Muscle layer of colon (tissue), 2 donors: ENCODE measurements at regions not wholly inside any gene's neighbourhood (a gene's known extent, or its start where the extent isn't known, plus 50 kb on each side); places are given as distances from the start of the nearest gene placed in this dataset.

Source experiments
- H3K27ac ChIP-seq: one replicate; pipeline ENCODE4 v1.7.0; 2013; ENCODE audit warnings: low read depth, mild to moderate bottlenecking, low read length, moderate library complexity
- H3K27me3 ChIP-seq, 2 donors: one replicate each; pipeline ENCODE4 v1.7.0; 2013; ENCODE audit warnings: low read length in 2 of 2, mild to moderate bottlenecking in 2 of 2; ENCODE audit not compliant: insufficient read depth in 2 of 2, control insufficient read depth in 1 of 2
- H3K36me3 ChIP-seq: one replicate; pipeline ENCODE4 v1.7.0; 2013; ENCODE audit warnings: mild to moderate bottlenecking, low read length; ENCODE audit not compliant: insufficient read depth
- H3K4me1 ChIP-seq: one replicate; pipeline ENCODE4 v1.7.0; 2013; ENCODE audit warnings: mild to moderate bottlenecking, low read length; ENCODE audit not compliant: insufficient read depth
- H3K4me3 ChIP-seq, 2 donors: one replicate each; pipeline ENCODE4 v1.7.0; 2013; ENCODE audit warnings: low read length in 2 of 2, low read depth in 1 of 2, mild to moderate bottlenecking in 1 of 2, moderate library complexity in 1 of 2
- H3K9ac ChIP-seq: one replicate; pipeline ENCODE4 v1.7.0; 2013; ENCODE audit warnings: low read length
- H3K9me3 ChIP-seq: one replicate; pipeline ENCODE4 v1.7.0; 2013; ENCODE audit warnings: mild to moderate bottlenecking, low read length
- donor health status: abdominal sarcoma.
- donor health status: Adenocarcinoma of cecum.

DNA sequence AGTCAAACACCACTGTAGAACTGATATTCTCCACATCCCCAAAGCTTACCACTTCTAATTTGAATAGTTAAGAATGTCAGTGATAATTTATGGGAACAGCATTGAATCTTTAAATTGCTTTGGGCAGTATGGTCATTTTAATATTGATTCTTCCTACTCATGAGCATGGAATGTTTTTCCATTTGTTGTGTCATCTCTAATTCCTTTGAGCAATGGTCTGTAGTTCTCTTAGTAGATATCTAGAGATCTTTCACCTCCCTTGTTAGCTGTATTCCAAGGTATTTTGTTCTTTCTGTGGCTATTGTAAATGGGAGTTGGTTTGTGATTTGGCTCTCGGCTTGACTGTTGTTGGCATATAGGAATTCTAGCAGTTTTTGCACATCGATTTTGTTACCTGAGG is 1341.8 kb upstream of the CDH9 start:
- Histone ChIP-seq H3K4me1 (no peaks in the 10 kb centered on the region), H3K9ac (no peak overlapping the region), H3K27ac (no peak overlapping the region), H3K4me3 (no peak overlapping the region), H3K27me3 (no peaks in the 10 kb centered on the region), H3K36me3 (no peaks in the 10 kb centered on the region), H3K9me3 (no peaks in the 10 kb centered on the region)

DNA sequence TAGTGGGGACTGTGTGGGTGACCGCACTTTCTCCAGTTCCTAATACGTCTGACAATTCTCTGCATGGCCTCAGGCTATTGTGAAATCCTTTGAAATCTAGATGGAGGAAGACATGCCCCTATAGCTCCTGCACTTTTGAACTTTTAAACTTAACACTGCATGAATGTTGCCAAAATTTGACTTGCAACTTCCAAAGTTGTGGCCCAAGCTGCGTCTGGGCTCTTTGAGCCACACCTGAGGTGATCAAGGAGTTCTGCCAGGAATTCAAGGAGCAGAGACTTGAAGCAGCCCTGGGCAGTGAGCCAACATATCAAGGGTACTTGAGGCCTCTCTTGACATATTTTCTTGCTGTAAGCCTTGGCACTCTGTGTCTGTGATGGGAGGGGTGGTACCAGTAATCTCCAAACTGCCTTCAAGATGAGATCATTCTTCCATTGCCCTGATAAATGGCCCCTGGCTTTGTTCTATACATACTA is 1336.1 kb upstream of the CDH9 start:
- Histone ChIP-seq H3K4me3 (no peak overlapping the region), H3K27ac (no peak overlapping the region), H3K36me3 (no peaks in the 10 kb centered on the region), H3K9me3 (no peaks in the 10 kb centered on the region), H3K4me1 (no peaks in the 10 kb centered on the region), H3K27me3 (no peaks in the 10 kb centered on the region), H3K9ac (no peak overlapping the region)

DNA sequence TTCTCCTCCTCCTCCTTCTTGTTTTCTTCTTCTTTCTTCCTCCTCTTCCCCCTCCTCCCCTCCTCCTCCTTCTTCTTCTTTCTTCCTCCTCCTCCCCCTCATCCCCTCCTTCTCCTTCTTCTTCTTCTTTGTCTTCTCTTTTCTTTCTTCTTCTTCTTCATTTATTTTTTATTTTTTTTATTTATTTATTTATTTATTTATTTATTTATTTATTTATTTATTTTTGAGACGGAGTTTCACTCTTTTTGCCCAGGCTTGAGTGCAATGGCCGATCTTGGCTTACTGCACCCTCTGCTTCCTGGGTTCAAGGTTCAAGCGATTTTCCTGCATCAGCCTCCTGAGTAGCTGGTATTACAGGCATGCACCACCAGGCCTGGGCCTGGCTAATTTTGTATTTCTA is 1332.5 kb upstream of the CDH9 start:
- Histone ChIP-seq H3K9ac (no peak overlapping the region), H3K4me1 (no peaks in the 10 kb centered on the region), H3K9me3 (no peaks in the 10 kb centered on the region), H3K27ac (no peak overlapping the region), H3K27me3 (no peaks in the 10 kb centered on the region), H3K4me3 (no peak overlapping the region), H3K36me3 (no peaks in the 10 kb centered on the region)

DNA sequence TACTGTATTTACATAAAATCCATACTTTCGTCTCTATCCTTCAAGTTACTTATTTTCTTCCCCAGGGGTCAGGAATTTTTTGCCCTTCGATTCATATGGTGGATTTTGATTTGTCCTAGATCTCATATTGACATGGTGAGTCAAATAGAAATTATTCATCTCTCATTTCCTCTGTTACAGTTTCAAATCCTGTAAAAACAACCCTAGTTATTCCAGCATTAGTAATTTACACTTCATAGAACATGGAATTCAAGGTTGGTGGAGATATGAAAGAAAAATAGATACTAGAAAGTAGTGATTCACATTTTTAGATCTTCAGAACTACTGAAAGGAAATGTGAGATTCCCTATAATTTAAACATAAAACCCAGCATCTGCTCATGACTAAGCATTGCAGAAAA is 1331.0 kb upstream of the CDH9 start:
- Histone ChIP-seq H3K36me3 (no peaks in the 10 kb centered on the region), H3K9me3 (no peaks in the 10 kb centered on the region), H3K9ac (no peak overlapping the region), H3K27ac (no peak overlapping the region), H3K27me3 (no peaks in the 10 kb centered on the region), H3K4me1 (no peaks in the 10 kb centered on the region), H3K4me3 (no peak overlapping the region)

DNA sequence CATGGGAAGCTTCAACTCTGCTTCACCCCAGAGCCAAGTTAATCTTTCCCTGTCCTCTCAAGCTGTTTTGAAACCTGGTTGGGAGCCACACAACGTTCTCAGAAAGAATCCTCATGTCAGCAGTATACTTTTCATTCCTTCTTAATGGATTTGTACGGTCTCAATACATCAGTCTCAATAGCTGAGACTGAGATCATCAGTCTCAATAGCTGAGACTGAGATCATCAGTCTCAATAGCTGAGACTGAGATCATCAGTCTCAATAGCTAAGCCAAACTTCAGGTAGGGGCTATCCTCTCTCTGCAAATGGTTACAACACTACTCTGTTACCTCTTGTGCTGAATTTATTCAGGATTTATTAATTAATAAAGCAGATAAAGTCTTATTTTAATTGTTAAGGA is 1317.4 kb upstream of the CDH9 start:
- Histone ChIP-seq H3K27me3 (no peaks in the 10 kb centered on the region), H3K36me3 (no peaks in the 10 kb centered on the region), H3K4me1 (no peaks in the 10 kb centered on the region), H3K9me3 (no peaks in the 10 kb centered on the region), H3K27ac (no peak overlapping the region), H3K9ac (no peak overlapping the region), H3K4me3 (no peak overlapping the region)

DNA sequence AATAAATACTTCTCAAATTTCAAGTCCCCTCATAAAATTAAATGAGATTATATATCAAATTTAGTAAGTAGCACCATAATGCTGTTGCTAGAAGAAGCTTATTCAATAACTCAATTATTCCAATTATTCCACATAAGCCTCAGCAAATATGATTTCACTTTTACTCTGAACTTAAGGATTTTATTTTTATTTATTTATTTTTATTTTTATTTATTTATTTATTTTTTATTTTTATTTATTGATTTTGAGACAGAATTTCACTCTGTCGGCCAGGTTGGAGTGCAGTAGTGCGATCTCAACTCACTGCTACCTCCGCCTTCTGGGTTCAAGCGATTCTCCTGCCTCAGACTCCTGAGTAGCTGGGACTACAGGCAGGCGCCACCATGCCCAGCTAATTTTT is 1308.3 kb upstream of the CDH9 start:
- H3K4me1 ChIP-seq, result no peaks in the 10 kb centered on the region
- H3K27ac ChIP-seq, result no peak overlapping the region
- H3K27me3 ChIP-seq, result no peaks in the 10 kb centered on the region
- H3K9me3 ChIP-seq, result no peaks in the 10 kb centered on the region
- H3K36me3 ChIP-seq, result no peaks in the 10 kb centered on the region
- no peak overlapping the region for H3K9ac ChIP-seq
- H3K4me3 ChIP-seq, result no peak overlapping the region

DNA sequence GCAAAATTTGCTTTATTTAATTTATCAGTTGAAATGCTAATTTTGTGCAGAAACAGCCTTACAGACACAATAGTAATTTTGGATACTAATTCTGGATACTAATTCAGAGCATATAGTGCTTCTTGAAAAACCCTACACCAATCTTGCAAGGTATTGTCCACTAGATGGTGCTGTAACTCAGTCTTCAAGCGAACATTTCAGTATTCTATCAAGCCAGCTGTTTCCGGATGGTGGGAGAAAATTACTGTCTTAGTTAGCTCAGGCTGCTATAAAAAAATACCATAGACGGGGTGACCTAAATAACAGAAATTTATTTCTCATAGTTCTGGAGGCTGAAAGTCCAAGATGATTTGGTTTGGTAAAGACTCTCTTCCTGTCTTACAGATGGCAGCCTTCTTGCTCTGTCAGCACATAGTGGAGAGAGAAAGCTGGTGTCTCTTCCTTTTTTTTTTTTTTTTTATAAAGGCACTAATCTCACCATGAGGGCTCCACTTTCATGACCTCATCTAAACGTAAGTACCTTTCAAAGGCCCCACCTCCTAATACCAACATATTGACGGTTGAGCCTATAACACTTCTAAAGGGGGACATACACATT is 1306.5 kb upstream of the CDH9 start:
- no peaks in the 10 kb centered on the region for H3K27me3 ChIP-seq
- no peaks in the 10 kb centered on the region for H3K4me1 ChIP-seq
- H3K27ac ChIP-seq, result no peak overlapping the region
- no peak overlapping the region for H3K4me3 ChIP-seq
- H3K9me3 ChIP-seq, result no peaks in the 10 kb centered on the region
- no peak overlapping the region for H3K9ac ChIP-seq
- no peaks in the 10 kb centered on the region for H3K36me3 ChIP-seq

DNA sequence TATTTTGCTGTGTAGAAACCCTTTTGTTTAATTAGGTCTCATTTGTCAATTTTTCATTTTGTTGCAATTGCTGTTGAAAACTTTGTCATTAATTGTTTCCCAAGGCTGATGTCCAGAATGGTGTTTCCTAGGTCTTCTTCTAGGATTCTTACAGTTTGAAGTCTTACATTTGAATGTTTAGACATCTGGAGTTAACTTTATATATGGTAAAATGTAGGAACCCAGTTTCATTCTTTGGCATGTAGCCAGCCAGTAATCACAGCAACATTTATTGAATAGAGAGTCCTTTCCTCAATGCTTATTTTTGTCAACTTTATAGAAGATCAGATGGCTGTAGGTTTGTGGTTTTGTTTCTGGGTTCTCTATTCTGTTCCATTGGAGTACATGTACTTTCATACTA is 1290.8 kb upstream of the CDH9 start:
- Histone ChIP-seq H3K36me3 (no peaks in the 10 kb centered on the region), H3K9me3 (no peaks in the 10 kb centered on the region), H3K9ac (no peak overlapping the region), H3K27ac (no peak overlapping the region), H3K27me3 (no peaks in the 10 kb centered on the region), H3K4me3 (no peak overlapping the region), H3K4me1 (no peaks in the 10 kb centered on the region)

DNA sequence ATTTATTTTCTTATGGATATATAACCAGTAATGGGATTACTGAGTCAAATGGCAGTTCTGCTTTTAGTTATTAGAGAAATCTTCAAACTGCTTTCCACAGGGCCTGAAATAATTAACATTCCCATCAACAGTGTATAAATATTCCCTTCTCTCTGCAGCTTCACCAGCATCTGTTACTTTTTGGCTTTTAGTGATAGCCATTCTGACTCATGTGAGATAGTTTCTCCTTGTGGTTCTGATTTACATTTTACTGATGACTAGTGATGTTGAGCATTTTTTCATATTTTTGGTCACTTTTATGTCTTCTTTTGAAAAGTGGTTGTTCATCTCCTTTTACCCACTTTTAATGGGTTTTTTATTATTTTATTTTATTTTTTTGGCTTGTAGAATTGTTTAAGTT is 1290.3 kb upstream of the CDH9 start:
- H3K9ac ChIP-seq, result no peak overlapping the region
- H3K4me3 ChIP-seq, result no peak overlapping the region
- H3K27me3 ChIP-seq, result no peaks in the 10 kb centered on the region
- H3K9me3 ChIP-seq, result no peaks in the 10 kb centered on the region
- no peaks in the 10 kb centered on the region for H3K4me1 ChIP-seq
- no peaks in the 10 kb centered on the region for H3K36me3 ChIP-seq
- no peak overlapping the region for H3K27ac ChIP-seq

DNA sequence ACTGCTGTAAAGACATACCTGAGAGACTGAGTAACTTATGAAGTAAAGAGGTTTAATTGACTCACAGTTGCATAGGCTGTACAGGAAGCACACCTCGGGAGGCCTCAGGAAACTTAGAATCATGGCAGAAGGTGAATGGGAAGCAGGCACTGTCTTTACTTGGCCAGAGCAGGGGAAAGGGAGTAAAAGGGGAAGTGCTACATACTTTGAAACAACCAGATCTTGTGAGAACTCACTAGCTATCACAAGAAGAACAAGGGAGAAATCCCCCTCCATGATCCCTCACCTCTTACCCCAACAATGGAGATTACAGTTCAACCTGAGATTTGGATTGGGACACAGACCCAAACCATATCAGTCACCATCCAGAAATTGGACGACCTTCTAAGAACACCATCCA is 1285.8 kb upstream of the CDH9 start:
- H3K4me1 ChIP-seq, result no peaks in the 10 kb centered on the region
- no peaks in the 10 kb centered on the region for H3K27me3 ChIP-seq

DNA sequence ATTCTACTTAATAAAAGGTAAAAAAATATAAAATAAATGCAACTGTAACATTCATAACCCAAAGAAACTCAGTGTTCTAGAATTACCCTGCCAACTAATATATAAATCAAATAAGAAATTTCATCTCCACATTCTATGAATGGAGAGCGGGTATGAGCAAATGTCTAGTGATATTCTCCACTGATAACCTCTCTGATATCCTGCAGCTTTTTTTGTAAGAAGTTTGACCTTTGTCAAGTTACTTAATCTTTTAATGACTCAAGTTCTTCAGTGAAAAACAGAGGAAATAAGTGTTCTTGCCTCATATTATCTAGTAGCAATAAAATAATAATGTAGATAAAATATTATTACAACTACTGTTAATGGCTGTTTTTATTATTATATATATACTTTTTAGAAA is 1275.6 kb upstream of the CDH9 start:
- Histone ChIP-seq H3K9me3 (no peaks in the 10 kb centered on the region), H3K9ac (no peak overlapping the region), H3K27me3 (no peaks in the 10 kb centered on the region), H3K36me3 (no peaks in the 10 kb centered on the region), H3K4me1 (no peaks in the 10 kb centered on the region), H3K27ac (no peak overlapping the region), H3K4me3 (no peak overlapping the region)

More for the DNA sequence above, 1285.8 kb upstream of the CDH9 start:
- Histone ChIP-seq H3K4me3 (no peak overlapping the region), H3K9ac (no peak overlapping the region), H3K9me3 (no peaks in the 10 kb centered on the region), H3K36me3 (no peaks in the 10 kb centered on the region), H3K27ac (no peak overlapping the region)

DNA sequence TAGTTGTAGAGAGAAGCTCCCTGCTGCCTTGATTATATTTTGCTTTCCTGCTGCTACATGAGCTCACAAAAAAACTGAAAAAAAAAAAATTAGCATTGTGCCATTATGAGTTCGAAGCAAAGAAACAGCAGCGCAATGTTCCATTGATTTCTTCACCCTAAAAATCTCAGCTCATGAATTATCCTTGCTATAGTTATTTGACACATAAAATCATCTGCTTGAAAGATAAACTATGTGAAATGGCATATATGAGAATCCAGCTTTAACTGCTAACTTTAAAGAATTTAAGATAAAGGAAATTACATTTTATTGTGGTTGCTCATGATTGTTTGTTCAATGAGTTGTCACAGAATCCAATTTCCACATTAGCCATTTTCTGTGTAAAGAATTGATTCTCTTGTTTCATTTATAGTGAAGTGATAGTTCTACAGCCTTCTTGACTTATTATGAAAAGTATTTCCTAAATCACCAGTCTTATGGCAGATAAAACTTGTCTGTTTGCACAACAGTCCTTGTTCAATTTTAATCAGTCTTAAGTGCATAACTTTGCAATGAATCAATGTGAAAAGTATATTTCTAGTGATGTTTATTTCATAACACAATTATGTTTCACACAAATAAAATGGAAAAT is 1275.0 kb upstream of the CDH9 start:
- Histone ChIP-seq H3K4me1 (no peaks in the 10 kb centered on the region), H3K9ac (no peak overlapping the region), H3K4me3 (no peak overlapping the region), H3K36me3 (no peaks in the 10 kb centered on the region), H3K27ac (no peak overlapping the region), H3K27me3 (no peaks in the 10 kb centered on the region), H3K9me3 (no peaks in the 10 kb centered on the region)
